ENCODE measurements at regions not wholly inside any gene's neighbourhood (a gene's known extent, or its start where the extent isn't known, plus 50 kb on each side); places are given as distances from the start of the nearest gene placed in this dataset.

DNA sequence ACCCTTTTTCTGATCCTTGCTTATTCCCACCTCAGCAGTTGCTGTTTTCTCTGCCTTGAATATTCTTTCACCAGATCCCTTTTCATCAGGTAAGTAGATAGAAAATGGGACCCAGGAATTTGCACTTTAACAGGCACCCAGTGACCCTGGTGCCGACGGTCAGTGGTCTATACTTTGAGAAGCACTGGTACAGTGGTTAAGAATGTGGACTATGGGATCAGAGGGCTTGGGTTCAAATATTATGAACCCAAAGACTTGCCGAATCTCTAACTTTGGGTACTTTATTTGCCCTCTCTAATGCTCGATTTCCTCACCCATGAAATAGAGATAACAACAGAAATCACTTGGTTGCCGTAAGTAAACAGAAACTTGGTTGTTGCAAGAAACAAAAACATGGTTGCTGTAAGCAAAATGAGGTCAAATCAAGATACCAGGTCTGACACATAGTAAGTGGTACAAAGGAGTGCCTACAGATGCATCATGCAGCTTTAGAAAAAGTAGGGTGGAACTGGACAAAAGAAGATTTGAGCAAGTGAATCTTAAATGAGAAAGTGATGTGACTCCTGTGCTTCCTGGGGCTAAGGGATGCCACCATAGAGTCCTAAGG is 69.5 kb upstream of the GLS start:
- DNase-seq, result no peak

DNA sequence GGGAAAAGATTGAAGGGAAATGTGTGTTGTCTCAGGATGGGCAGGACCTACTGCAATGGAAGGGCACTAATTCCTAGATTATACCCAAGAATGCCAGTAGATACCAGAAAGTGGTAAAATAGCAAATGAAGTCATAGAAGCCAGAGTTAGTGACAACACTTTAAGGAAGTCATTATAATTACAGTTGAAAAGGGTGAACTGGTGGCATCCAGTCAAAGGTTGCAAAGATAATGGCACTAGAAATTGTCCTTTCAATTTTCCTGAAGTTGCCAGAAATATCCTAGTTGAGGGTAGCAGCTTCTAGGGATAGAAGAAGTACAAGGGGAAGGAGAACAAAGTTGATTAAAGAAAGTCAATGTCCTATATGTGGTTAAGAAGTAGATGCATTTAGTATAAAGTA is 68.8 kb upstream of the GLS start:
- no peak for DNase-seq

DNA sequence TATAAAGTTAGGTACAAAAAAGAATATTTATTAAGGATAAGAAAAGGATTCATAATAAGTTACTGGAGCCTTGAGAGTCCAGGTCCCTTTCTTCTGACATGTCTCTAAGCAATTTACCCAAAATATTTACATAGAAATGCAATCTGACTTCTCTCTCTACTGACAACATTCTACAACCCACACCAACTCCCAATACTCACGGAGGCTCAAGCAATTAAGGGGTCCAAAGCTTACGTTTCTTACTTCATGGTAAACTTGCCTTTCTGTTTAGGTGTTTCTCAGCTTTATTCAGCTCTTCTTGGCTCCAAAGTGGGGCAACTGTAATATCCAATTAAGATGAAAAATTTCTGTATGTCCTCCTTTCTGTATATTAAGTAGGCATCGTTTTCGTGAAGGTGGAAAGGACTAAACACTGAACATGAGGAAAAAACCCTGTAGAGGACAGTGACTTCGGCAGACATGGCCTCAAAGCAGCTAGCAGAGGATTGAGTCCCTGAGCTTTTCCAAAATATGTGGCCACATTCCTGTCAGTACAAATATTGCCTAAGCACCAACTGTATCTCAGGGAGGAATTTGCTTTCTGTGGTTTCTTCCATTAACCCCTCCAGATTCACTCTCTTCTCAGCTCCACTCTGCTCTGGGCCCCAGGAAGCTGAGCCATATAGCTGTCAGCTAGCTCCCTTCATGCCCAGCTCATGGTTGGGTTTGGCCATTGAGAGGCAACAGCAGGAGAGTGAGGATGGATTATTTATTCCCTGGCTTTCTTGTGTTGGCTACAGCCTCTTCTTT is 67.9 kb upstream of the GLS start:
- DNase-seq, result no peak

DNA sequence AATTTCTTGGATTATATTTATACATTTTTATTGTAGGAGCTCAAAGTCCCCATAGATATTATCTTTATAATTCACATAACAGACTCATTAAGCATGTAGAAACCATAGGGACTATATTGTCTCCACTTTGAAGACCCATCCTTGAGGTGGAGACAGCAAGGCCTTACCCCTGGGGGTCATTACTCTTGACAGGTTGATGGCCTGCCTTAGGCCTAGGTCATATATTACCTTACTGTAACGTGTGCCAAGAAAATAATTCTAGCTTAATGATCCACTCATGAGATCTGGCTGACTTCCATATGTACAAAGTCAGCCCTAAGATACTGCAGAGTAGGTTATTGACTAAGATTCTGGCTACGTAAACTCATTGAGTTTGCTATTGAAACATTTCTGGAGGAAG is 65.4 kb upstream of the GLS start:
- DNase-seq, result no peak

DNA sequence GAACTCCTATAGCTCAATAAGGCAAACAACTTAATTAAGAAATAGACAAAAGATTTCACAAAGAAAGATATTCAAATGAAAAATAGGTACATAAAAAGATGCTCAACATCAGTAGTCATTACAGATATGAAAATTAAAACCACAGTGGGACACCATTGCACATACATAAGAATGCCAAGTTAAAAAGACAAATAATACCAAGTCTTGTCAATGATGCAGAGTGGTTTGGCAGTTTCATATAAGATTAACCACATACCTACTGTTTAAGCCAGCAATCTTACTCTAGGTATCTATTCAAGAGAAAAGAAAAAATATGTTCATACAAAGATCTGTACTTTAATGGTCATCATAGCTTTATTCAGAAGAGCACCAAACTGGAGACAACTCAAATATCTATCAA is 63.5 kb upstream of the GLS start:
- DNase-seq, result no peak

DNA sequence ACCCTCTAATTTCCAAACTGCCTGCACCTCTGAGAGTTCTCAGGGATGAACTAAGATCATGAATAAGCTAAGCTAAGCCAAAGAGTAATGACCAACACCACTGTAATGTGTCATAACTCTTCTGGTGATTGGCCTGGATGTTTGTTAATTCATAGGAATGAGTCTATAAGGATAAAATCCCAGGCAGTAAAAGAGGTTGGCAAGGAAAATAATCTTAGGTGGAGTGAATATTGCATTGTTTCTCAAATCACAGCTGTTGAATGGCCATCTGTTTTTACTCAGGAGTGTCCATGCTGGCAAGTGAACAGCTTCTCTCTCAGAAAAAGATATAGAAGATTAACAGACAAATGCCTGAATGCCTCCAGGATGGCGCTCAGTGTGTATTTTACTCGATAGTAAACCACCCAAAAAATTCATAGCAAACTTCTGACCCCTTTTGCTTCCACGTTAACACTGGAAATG is 60.8 kb upstream of the GLS start:
- DNase-seq, result no peak

DNA sequence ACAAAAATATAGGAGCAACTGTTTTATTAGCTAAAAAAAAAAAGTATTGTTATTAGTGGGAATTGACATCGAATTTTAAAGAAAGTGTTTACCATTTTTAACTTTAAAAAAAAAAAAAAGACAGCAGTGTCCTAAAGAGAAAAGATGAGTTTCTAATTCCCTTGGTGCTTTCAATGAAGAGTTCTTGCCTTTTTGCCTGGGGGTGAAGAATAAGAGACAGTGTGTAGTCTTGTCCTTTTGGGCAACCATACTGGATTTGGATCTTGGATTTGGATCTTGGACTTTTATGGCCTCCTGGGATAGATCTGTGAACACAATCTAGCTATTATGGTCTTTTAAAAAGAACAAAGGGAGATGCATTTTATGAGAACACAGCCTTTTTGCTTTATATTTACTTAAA is 60.2 kb upstream of the GLS start:
- no peak for DNase-seq

DNA sequence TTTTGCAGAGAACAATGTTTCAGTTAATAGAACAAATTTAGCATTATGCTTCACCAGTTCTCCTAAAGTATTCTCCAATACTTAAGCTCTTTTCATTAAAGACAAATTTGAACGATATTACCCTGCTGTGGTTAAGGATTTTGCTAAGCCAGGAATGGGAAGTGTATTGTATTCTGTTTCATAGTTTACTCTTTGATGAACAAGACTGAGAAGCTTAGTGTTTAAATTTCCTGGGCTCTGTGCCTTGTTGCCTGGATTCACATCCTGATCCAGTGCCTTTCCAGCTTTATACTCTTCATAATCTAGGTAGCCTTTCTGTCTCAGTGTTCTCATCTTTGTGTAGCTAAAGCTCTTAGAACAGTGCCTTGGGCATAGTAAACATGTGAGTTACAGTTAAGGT is 58.6 kb upstream of the GLS start:
- no peak for DNase-seq

DNA sequence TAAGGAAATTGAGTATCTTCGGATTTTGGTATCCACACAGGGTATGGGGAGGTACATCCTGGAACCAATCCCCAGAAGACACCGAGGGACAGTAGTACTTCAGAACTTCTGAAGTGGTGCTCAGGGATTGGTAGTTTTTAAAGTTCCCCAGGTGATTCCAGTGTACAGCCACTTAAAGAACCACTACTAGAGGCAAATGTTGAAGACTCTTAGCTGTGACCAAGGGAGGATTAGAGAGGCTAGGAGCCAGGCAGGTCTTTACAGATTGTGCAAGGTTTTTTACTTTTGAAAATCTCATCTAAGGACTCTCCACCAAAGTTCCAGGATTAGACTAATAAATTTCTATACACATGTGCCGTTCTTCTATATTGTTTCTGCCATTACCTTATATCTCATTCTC is 52.9 kb upstream of the GLS start:
- DNase-seq, result no peak

DNA sequence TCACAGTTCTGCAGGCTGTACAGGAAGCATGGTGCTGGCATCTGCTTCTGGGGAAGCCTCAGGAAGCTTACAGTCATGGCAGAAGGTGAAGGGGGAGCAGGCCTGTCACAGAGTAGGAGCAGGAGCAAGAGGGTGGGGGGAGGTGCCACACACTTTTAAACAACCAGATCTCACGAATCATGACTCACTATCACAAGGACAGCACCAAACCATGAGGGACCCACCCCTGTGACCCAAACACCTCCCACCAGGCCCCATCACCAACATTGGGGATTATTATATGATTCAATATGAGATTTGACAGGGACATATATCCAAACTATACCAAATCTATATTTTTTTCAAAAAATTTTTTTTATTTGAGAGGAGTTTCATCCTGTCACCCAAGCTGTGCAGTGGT is 51.0 kb upstream of the GLS start:
- no peak for DNase-seq

All from activated CD4-positive, alpha-beta T cell treated with anti-CD3 and anti-CD28 coated beads for 4 hours (primary cell).